A673 (cell line): ENCODE measurements at regions not wholly inside any gene's neighbourhood (a gene's known extent, or its start where the extent isn't known, plus 50 kb on each side); places are given as distances from the start of the nearest gene placed in this dataset.

Experiments
- EZH2 ChIP-seq: fragments of 200-600 bp; sonication (generic); IDR thresholded peaks from 2 replicates; pipeline ENCODE4 v1.6.1; 2017; ENCODE audit warnings: borderline replicate concordance, low read depth, mild to moderate bottlenecking, mixed read lengths, antibody characterized with exemption, low read length; ENCODE audit not compliant: poor library complexity, severe bottlenecking
- TF ChIP-seq, protein P1 (sequence below): fragments of 300-800, 200-600 bp; sonication (generic); conservative IDR thresholded peaks from 2 replicates; pipeline ENCODE4 v1.5.1; 2017; ENCODE audit warnings: low read depth, mild to moderate bottlenecking, antibody characterized with exemption, low read length, moderate library complexity, mixed read lengths

GRCh38 chr17:77651988-77652387 lies 306.5 kb upstream of the TNRC6C start:
- TF ChIP-seq, protein P1, sequence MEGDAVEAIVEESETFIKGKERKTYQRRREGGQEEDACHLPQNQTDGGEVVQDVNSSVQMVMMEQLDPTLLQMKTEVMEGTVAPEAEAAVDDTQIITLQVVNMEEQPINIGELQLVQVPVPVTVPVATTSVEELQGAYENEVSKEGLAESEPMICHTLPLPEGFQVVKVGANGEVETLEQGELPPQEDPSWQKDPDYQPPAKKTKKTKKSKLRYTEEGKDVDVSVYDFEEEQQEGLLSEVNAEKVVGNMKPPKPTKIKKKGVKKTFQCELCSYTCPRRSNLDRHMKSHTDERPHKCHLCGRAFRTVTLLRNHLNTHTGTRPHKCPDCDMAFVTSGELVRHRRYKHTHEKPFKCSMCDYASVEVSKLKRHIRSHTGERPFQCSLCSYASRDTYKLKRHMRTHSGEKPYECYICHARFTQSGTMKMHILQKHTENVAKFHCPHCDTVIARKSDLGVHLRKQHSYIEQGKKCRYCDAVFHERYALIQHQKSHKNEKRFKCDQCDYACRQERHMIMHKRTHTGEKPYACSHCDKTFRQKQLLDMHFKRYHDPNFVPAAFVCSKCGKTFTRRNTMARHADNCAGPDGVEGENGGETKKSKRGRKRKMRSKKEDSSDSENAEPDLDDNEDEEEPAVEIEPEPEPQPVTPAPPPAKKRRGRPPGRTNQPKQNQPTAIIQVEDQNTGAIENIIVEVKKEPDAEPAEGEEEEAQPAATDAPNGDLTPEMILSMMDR = no peak
- TF ChIP-seq EZH2 = no peak
